HG03135 (cell line): ENCODE measurements at regions not wholly inside any gene's neighbourhood (a gene's known extent, or its start where the extent isn't known, plus 50 kb on each side); places are given as distances from the start of the nearest gene placed in this dataset.

ENCODE experiments used
- ATAC-seq: cut with Tn5 transposase; IDR thresholded peaks from one replicate; pipeline ENCODE4 v1.9.1; 2021; ENCODE audit warnings: mild to moderate bottlenecking, moderate library complexity; ENCODE audit not compliant: unreplicated experiment

DNA sequence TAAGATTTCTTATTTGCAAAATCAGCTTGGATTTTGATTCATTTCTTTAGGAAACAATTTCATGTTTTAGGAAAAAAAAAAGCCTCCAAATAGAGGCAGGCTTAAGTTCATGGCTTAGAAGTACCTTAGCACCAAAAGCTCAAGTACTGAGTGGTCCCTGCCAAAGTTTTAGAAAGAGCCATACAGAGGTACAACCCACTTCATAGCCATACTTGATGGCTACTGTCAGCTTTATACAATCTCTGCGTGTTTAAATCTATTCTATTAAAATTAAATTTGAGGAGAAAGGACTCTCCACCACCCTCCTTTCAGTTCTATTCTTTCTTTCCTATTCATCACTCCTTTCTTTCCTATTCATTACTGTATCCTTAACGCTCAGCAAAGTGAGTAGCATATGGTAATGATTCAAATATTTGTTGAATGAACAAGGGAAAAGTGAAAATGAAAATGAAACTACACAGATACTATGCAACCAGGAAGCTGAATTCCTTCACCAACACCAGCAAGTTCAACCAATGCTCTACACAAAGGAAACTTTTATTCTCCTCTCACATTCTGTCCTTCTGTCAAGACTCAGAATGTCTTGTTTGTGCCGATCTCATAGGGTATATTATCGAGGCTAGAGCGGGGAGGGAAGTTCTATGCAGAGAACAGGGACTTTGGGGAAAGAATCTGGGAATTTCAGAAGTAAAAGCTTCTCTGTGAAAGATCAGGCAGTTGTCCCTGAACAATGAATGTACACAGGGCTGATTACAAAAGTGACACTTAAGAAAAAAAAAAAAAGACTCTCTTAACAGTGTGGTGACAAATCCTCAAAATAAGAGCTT is 138.6 kb upstream of the SPEF2 start:
- ATAC-seq, result peak; percentile 57

DNA sequence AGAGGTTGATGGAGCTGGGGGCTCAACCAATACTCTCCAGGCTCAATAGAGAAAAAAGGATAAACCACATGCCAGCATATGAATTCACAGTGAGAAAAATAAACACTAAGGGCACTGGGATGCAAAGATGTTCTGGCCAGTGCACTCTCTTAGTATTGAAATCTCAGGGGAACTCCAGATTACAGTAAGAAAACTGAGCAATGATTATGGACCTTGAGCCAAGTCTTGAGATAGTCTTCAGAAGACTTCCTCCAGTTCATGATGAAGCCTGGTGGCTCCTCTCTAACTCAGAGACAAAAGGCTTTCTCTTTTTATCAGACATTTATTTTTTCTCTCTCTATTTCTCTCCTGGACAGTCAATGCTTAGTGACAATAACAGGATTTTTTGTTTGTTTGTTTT is 139.8 kb upstream of the SPEF2 start:
- no peak for ATAC-seq

DNA sequence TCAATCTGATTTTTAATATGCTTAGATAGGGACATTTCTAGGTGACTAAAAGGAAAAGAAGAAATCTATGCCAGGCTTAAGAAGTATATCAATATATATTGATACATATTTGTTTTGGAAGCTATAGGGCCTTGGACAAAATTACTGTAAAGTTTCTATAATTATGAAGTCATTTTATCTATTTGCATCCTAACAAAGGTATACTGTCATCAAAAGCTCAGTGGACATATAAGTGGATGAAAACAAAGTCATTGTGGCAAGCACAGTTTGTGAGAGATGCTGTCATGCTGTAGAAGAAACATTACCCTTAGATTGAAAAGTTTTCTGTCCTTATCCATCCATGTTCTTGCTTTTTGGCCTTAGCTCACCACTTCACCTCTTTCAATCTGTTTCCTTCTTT is 140.3 kb upstream of the SPEF2 start:
- no peak for ATAC-seq

DNA sequence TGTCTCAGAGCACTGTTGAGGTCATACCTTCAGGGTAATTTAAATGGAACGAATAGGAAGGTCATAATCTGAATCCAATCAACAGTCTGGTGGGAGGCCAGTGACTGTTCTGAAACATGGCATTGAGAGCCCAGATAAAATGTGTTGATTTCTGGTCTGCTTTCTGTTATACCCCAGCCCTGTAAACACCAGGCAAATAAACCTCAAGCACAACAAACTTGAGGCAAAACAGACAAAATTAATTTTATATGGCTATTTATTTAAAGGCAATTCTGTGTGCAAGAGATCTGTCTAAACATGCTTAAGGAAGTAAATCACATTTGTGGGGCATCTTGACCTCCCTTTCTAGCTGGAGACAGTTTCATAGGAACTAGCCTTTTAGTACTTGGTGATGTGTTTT is 140.9 kb upstream of the SPEF2 start:
- ATAC-seq, result no peak

DNA sequence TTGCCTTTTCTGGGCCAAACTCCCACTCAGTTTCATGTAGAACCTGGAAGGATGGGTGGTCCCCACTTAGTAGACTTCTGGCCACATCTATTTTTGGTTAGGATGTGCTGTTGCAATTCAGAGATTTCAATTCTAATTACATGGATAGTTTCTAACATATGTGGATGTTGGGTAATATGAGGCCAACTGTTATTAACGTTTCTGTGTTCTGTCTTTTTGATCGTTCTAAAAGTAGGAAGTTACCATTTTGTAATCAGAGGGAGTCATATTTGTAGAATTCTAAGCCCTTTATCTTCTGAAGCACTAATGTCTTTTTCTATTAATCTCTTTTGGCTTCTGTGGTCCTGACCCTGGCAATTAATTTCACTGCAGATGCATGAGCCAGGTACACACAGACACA is 141.6 kb upstream of the SPEF2 start:
- ATAC-seq, result no peak

DNA sequence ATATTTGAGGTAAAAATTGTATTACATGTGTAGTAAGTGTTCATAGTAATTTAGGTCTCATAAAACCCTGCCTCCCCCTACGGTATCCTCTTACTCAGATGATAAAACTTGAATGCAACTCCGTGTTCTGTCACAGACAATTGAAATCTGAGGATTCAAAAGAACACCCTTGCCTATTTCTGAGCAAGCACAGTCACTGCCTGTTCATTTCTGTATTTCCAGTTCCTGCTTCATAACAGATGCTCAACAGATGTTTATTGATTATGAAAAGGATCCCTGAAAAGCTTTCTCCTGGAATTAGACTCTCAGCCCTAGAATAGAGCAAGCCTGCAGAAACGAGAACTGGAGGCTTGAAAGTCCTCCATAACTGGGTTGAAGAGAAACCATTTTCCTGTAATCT is 144.1 kb upstream of the SPEF2 start:
- ATAC-seq, result no peak

DNA sequence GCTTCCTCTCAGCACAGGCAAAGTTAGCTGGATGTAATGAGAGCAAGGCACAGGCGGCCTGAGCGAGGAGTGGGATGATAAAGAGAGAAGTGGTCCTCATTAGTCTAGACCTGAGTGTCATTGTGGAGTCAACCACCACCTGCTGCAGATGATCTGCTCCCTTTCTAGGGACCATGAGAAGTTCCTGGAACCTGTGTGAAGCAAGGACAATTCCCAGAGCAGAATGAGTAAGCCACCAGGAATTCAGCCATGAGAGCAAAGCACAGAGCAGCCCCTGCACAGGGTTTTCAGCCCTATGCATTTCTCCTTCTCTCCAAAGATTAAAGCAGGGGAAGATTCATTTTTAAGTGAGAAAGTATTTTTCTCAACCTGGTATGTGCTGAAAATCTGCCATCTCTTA is 146.8 kb upstream of the SPEF2 start:
- no peak for ATAC-seq

DNA sequence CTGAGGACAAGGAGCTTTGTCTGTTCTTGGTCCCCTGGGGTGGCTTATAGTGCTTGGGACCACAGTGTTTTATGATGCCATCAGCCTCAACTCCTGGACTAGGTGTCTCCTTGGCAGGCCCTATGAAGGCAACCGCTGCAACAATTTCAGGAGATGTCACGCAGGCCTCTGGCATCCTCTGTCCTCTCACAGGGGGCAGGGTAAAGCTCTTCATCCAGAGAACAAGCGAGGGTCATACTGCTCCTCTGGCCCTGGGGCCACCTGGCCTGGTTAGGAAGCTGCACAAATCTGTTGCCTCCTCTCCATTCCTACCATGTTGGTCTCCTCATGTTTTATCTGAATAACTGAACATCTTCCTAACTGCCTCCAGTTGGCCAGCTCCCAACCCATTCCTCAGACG is 148.9 kb upstream of the SPEF2 start:
- no peak for ATAC-seq

DNA sequence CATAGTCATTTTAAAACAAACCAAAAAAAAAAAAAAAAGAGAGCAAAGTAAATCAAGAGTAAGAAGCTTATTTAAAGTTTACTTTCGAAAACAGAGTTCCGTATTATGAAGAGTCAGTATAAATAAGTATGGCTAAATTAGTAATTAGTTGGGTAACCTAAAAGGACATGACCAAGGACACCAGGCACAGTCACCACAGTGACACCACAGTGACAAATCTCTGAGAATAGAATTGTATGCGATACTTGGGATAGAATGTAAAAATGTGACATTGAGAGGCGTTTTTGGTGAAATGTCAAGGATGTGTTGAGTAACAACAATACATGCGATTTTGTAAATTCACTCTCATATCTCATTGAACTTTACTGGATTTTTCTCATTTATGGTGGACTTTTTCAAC is 150.9 kb upstream of the SPEF2 start:
- ATAC-seq, result no peak

DNA sequence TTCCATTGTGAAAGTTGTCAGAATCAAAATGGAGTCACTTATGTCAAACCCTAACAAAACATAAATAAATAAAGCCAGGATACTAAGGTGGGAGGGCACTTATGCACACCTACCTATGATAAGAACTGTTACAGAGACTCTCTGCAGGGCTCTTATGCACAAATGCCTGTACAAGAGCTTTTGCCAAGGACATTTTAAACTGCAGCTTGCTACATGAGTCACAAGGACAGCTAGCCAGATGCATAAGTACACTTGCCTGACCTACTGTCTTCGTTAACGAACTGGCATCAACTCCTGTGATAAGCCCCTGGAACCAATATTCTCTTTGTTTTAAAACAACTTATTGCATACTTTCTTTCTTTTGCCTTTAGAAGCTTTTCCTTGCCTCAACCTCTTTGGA is 152.9 kb upstream of the SPEF2 start:
- ATAC-seq, result no peak

DNA sequence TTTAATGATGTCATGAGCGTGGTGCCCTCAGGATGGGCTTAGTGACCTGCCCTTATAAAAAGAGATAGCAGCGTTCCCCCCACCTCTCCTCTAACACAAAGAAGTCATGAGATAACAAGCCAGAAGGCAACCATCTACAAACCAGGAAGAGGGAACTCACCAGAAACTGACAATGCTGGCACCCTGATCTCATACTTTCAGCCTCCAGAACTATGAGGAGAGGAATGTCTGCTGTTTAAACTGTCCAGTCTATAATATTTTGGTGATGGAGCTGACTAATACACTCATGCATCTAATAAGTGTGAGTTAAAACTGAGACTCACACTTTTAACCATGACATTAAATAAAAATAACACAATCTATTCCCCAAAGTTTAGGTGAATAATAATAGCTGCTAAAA is 156.1 kb upstream of the SPEF2 start:
- ATAC-seq, result no peak

DNA sequence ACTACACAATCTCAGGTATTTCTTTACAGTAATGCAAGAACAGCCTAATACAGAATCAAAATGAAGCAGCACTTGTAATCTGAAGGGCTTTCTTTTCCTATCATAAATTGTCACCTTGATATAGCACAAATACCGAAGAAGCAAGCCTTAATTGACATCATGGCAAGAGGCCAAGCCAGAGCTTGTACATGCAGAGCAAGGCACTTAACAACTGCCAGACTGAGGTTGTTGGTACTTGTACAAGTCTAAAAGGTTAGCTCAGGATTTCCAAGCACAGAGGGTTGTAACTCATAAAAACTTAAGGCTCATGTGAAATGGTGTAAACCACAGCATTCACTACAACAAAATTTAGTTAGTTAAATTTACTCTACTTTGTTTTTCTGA is 158.8 kb upstream of the SPEF2 start:
- ATAC-seq, result no peak

DNA sequence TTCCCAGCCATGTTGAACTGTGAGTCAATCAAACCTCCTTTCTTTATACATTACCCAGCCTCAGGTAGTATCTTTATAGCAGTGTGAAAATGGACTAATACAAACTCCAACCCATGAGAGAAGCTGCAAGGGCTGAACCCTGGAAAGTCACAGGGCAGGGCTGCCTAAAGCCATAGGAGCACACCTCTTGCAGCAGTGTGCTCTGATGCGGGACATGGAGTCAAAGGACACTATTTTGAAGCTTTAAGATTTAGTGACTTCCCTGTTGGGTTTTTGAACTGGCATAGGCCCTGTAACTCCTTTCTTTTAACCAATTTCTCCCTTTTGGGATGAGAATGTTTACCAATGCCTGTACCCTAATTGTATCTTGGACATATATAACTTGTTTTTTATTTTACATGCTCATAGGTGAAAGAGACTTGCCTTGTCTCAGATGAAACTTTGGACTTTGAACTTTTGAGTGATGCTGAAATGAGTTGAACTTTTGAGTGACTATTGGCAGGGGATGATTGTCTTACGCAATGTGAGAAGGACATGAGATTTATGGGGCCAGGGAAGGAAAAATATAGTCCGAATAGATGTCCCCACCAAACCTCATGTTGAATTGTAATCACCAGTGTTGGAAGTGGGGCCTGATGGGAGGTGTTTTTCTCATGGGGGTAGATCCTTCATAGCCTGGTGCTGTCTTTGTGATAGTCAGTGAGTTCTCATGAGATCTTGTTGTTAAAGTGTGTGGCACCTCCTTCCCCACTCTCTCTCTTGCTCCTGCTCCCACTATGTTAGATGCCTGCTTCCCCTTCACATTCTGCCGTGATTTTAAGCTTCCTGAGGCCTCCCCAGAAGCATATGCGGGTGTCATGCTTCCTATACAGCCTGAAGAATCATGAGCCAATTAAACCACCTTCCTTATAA is 159.5 kb upstream of the SPEF2 start:
- ATAC-seq, result no peak

DNA sequence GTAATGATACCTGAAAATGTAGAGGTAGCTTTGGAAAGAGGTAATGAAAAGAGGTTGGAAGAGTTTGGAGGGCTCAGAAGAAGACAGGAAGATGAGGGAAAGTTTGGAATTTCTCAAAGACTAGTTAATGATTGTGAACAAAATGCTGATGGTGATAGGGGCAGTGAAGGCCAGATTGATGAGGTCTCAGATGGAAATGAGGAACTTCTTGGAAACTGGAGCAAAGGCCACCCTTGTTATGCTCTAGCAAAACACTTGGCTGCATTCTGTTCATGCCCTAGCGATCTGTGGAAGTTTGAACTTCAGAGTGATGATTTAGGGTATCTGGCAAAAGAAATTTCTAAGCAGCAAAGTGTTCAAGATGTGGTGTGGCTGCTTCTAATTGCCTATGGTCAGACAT is 161.2 kb upstream of the SPEF2 start:
- no peak for ATAC-seq

DNA sequence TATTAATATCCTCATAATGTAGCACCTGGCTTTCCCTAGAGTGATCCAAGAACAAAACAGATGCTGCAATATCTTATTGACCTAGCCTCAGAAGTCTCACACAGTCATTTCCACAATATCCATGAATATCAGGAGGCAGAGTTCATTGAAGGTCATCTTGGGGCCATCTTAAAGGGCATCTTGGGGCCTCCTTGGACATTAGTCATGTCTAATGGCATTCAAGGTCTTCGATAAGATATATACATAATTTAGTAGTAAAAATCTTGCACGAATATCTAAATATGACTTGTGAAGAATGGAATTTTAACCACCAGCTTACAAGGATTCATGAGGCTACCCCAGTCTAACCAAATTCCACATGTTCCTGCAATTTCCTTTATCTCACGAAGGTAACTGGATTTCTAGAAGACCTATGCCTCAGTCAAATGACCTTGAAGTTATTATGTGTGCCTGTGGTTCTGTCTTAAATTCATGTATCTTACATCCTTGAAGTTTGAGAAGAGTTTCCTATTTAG is 163.6 kb upstream of the SPEF2 start:
- ATAC-seq, result no peak

DNA sequence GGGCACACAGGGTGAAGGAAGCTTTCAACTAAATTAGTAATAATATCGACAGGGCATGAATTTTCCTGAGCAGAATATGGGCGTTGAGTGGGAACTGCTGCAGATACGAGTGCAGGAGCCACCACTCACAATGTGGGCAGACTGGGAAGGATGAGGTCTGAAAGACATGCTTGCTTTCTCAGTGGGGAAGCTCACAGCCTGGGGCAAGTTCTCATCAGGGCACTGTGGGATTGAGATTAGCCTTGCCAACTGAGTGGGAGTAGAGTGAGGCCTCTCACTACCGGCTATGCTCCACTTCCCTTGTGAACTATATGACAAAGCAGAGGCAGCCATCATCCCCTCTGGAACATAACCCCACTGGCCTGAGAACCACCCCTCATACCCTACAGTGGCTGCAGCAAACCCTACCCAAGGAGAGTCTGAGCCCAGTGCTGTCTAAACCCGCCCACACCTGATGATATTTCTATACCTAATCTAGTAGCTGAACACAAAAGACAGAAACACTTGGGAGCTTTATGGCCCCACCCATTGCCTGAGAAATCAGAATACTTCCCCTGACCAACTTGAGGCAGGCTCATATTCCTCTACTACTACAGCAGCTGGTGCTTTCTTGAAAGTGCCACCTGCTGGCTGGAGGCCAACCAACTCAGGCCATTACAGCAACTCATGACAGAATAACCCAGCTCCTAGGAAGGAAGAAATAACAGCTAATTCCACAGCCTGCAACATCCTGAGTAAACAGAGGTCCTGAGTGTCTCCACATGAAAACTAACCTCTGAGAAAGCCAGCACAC is 173.7 kb upstream of the SPEF2 start:
- no peak for ATAC-seq

DNA sequence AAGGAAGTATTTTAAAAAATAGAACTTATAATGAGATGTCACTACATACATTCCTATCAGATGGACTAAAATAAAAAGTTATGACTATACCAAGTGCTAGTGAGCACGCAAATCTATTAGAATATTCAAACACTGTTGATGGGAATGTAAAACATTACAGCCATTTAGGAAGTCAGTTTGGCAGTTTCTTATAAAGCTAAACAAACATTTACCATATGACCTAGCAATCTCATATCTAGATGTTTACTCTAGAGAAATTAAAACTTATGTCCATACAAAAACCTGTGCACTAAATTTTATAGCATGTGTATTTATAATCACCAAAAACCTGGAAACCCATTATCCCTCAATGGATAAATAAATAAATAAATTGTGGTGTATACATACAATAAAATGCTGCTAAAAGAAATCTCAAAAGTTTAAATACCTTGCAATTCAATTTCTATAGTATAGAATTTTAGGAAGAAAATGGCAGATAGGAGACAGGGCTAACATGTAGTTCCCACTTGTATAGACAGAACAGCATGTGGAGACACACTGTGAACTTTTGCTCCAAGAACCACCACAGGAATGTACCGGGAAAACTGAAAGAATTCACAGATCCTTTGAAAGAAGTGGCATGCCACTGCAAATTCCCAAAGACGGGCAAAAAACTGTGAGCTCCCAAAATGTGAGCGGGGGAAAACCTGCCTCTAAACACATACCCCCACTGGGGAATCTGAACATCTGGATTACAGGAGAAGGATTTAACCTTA is 174.6 kb upstream of the SPEF2 start:
- no peak for ATAC-seq

DNA sequence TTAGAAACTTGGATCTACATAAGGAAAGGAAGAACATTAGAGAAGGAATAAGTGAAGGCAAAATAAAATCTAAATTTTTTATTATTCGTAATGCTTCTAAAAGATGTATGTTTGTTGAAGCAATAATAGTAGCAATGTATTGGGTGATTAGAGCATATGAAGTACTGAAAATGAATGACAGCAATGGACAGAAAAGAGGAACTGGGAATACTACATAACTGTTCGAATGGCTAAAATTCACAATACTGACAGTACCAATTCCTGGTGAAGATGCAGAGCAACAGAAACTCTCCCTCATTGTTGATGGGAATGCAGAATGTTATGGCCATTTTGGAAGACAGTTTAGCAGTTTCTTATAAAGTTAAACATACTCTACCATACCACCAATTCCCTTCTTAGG is 177.3 kb upstream of the SPEF2 start:
- no peak for ATAC-seq

DNA sequence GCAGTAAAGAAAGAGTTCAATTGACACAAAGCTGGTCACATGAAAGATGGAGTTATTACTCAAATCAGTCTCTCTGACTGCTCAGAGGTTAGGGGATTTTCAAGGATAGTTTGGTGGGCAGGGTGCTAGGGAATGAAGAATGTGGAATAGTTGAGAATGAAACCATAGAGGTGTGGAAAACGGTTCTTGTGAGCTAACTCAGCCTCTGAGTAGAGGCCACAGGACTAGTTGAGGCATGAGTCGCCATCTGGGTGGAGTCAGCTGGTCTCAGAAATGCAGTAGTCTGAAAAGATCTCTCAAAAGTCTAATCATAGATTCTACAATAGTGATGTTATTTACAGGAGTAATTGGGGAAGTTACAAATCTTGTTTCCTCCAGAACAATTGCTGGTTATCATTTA is 178.9 kb upstream of the SPEF2 start:
- no peak for ATAC-seq

DNA sequence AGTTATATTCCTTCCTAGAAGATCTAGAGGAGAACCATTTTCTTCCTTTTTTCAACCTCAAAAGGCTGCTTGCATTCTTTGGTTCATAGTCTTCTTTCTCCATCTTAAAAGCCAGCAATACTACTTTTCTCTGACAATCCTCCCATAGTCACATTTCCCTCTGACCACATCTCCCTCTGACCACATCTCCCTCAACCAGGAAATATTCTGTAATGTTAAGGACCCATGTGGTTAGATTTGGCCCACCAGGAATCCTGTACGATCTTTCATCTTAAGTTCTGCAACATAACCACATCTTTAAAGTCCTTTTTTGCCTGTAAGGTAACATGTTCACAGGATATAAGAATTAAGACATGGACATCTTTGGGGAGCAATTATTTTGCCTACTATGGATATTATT is 179.4 kb upstream of the SPEF2 start:
- no peak for ATAC-seq
